Spinal cord (tissue), 9 donors: ENCODE measurements at regions not wholly inside any gene's neighbourhood (a gene's known extent, or its start where the extent isn't known, plus 50 kb on each side); places are given as distances from the start of the nearest gene placed in this dataset.
A peak's percentile ranks its signal among the peaks of the same experiment; 100 is the strongest.

ENCODE experiments used
- DNase-seq, 6 donors: peaks; one replicate each; pipeline versions ENCODE4 v3.0.0 to v3.0.0-alpha.2; 2013 to 2015; ENCODE audit warnings: low spot score in 6 of 6, low read depth in 4 of 6
- H3K27ac ChIP-seq: one replicate; pipeline ENCODE4 v1.5.1; 2013; ENCODE audit warnings: low read depth, low read length, control low read depth
- H3K27me3 ChIP-seq: one replicate; pipeline ENCODE4 v1.6.1; 2013; ENCODE audit warnings: low read length; ENCODE audit not compliant: control insufficient read depth, insufficient read depth
- H3K36me3 ChIP-seq: one replicate; pipeline ENCODE4 v1.6.1; 2013; ENCODE audit warnings: low read length; ENCODE audit not compliant: control insufficient read depth, insufficient read depth
- H3K4me1 ChIP-seq: one replicate; pipeline ENCODE4 v1.6.1; 2013; ENCODE audit warnings: low read length; ENCODE audit not compliant: control insufficient read depth, insufficient read depth
- H3K4me3 ChIP-seq: one replicate; pipeline ENCODE4 v1.5.1; 2013; ENCODE audit warnings: low read depth, low read length, control low read depth
- H3K9me3 ChIP-seq: one replicate; pipeline ENCODE4 v1.6.1; 2013; ENCODE audit warnings: low read length; ENCODE audit not compliant: control insufficient read depth, insufficient read depth
- WGBS: methylation state at CpG from one replicate; pipeline ENCODE4 v1.1.5; 2013; ENCODE audit warnings: missing lambda C conversion rate; ENCODE audit not compliant: insufficient coverage; 5-methylcytosine and 5-hydroxymethylcytosine counted together
- donor health status: healthy.

- Histone ChIP-seq H3K4me1 (no peaks in the 10 kb centered on the region), H3K36me3 (no peaks in the 10 kb centered on the region), H3K4me3 (no peak overlapping the region), H3K27ac (no peak overlapping the region), H3K27me3 (no peaks in the 10 kb centered on the region), H3K9me3 (no peaks in the 10 kb centered on the region)
- DNase-seq, result peak in 1 of 6 donors; percentile 62
- WGBS, result 74% methylated on average over 2 of the region's 5 CpGs
Measured at GRCh38 chr10:30229536-30229935, 119.5 kb downstream of the MTPAP start.

- Histone ChIP-seq H3K36me3 (no peaks in the 10 kb centered on the region), H3K4me1 (no peaks in the 10 kb centered on the region), H3K4me3 (no peak overlapping the region), H3K27me3 (no peaks in the 10 kb centered on the region), H3K27ac (no peak overlapping the region), H3K9me3 (no peaks in the 10 kb centered on the region)
- WGBS, result 90% methylated on average over 5 of the region's 5 CpGs
- DNase-seq, result peak in 1 of 6 donors; percentile 35
Measured at GRCh38 chr10:30228417-30229036, 120.6 kb downstream of the MTPAP start.

GRCh38 chr10:30227481-30227880 lies 121.6 kb downstream of the MTPAP start:
- Histone ChIP-seq H3K27ac (no peak overlapping the region), H3K9me3 (no peaks in the 10 kb centered on the region)
- DNase-seq, result peak in 1 of 6 donors; percentile 4

DNA sequence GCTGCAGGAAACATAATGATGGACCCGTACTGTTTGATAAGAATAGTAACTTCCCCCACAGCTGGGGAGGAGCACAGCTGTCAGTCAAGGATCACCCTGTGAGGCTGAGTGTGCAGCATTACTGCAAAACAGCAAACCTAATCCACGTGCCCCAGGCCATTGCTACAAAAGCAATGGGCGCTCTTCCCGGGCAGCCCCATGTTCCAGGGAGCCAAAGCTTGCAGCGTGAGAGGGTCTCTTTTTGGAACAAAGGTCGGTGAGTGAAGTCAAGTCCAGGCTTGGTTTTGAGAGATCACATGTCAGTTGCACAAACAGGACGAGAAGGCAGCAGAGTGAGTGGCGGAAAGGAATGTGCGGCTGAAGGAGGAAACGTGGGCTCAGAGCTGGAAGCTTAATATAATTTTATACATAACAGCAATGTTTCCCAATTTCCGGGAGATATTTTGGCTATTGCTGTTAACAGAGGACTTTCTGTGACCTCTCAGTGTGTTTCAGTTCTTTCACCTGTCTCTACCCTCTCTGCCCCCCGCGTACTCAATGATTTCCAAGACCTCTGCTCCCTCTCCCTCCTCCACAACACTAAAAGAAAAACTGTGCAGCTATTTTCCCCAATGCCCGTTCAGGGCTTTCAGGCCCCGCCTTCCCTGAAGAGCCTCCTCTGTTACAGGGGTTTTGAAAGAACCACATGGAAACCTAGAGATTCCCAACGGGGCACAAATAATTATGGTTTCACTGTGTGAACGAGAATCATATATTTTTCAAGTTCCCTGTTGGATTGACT lies 128.9 kb downstream of the MTPAP start:
- Histone ChIP-seq H3K4me3 (no peak overlapping the region), H3K4me1 (no peaks in the 10 kb centered on the region), H3K27me3 (no peaks in the 10 kb centered on the region), H3K9me3 (no peaks in the 10 kb centered on the region), H3K27ac (peak overlapping the region; percentile 29), H3K36me3 (no peaks in the 10 kb centered on the region)
- DNase-seq, result peak in 1 of 6 donors; percentile 15
- WGBS, result 56% methylated on average over 9 of the region's 17 CpGs

More at GRCh38 chr10:30227481-30227880, 121.6 kb downstream of the MTPAP start:
- Histone ChIP-seq H3K27me3 (no peaks in the 10 kb centered on the region), H3K36me3 (no peaks in the 10 kb centered on the region), H3K4me3 (no peak overlapping the region), H3K4me1 (no peaks in the 10 kb centered on the region)
- WGBS, result 98% methylated on average over 4 of the region's 6 CpGs

- no peaks in the 10 kb centered on the region for H3K9me3 ChIP-seq
- H3K27me3 ChIP-seq, result no peaks in the 10 kb centered on the region
- no peaks in the 10 kb centered on the region for H3K4me1 ChIP-seq
- no peak for DNase-seq
- no peaks in the 10 kb centered on the region for H3K36me3 ChIP-seq
- no peak overlapping the region for H3K4me3 ChIP-seq
- 86% methylated on average over 1 of the region's 4 CpGs for WGBS
- H3K27ac ChIP-seq, result no peak overlapping the region
Measured at GRCh38 chr10:30216821-30217220, 132.3 kb downstream of the MTPAP start.

- WGBS, result 37% methylated on average over 3 of the region's 8 CpGs
- H3K9me3 ChIP-seq, result no peaks in the 10 kb centered on the region
- no peak overlapping the region for H3K4me3 ChIP-seq
- H3K36me3 ChIP-seq, result no peaks in the 10 kb centered on the region
- DNase-seq, result peak in 2 of 6 donors; percentile 20 to 52
- peak overlapping the region; percentile 76 for H3K27ac ChIP-seq
- no peaks in the 10 kb centered on the region for H3K27me3 ChIP-seq
- H3K4me1 ChIP-seq, result no peaks in the 10 kb centered on the region
Measured at GRCh38 chr10:30215623-30216022, 133.5 kb downstream of the MTPAP start.

DNA sequence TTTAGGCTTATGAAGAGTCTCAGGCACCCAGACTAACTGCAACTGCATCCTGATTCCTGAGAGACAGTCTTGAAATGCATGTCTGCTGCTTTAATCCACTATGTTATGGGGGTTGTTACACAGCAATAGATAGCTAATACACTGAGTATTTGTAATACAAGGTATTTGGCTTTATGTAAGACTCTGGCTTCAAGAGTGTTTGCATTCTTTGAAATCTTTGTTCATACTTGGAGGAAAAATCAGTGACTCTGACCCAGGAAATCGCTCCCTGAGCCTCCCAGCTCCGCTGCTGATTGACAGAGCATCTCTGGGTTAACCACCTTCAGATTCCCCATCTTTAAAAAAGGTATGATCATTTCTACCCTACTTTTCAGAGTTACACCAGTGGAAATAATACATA lies 133.9 kb downstream of the MTPAP start:
- DNase-seq, result no peak
- no peaks in the 10 kb centered on the region for H3K27me3 ChIP-seq
- H3K27ac ChIP-seq, result peak overlapping the region; percentile 76
- H3K36me3 ChIP-seq, result no peaks in the 10 kb centered on the region
- no peak overlapping the region for H3K4me3 ChIP-seq
- WGBS, result 85% methylated on average over 2 of the region's 2 CpGs
- no peaks in the 10 kb centered on the region for H3K9me3 ChIP-seq
- H3K4me1 ChIP-seq, result no peaks in the 10 kb centered on the region

DNA sequence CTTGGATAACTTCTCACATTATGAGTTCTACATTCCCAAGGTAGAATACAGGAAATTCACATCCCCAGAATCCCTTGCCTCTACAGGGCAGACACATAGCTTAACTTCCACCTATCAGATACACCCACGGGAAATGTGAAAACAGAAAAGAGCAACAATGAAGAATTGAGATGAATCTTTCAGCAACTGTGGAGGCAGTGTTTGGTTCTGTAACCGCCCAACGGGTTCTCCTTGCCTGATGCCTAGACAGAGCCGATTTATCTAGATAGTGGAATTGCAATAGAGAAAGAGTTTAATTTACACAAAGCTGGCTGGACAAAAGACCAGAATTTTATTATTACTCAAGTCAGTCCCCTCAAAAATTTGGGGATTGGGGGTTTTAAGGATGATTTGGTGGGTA lies 138.8 kb downstream of the MTPAP start:
- no peak overlapping the region for H3K27ac ChIP-seq
- no peaks in the 10 kb centered on the region for H3K27me3 ChIP-seq
- no peak for DNase-seq
- no peaks in the 10 kb centered on the region for H3K4me1 ChIP-seq
- H3K36me3 ChIP-seq, result no peaks in the 10 kb centered on the region
- no CpG with 5 or more reads among the region's 4 CpGs for WGBS
- H3K4me3 ChIP-seq, result no peak overlapping the region
- H3K9me3 ChIP-seq, result no peaks in the 10 kb centered on the region

DNA sequence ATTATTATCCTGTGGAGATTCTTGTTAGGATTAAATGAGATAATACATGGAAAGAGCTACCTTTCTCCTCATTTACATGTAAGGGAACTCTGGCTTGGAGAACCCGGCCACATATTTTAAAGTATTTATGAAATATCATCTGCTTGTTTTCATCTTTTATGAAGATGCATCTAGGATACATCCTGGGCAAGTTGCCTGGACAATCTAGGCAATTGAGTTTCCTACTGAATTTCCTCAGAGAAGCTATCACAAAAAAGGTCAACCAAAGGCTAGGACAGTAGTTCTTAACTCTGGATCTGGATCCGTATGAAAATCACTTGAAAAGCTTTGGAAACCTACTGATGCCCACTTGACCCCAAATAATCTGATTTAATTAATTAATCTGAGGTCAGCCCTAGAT lies 140.7 kb downstream of the MTPAP start:
- Histone ChIP-seq H3K4me1 (no peaks in the 10 kb centered on the region), H3K27ac (no peak overlapping the region), H3K9me3 (peaks cover 4% of the 10 kb centered on the region), H3K4me3 (no peak overlapping the region), H3K27me3 (no peaks in the 10 kb centered on the region), H3K36me3 (no peaks in the 10 kb centered on the region)
- WGBS, result no CpG with 5 or more reads among the region's 2 CpGs
- DNase-seq, result no peak
